ENCODE measurements at regions not wholly inside any gene's neighbourhood (a gene's known extent, or its start where the extent isn't known, plus 50 kb on each side); places are given as distances from the start of the nearest gene placed in this dataset.

DNA sequence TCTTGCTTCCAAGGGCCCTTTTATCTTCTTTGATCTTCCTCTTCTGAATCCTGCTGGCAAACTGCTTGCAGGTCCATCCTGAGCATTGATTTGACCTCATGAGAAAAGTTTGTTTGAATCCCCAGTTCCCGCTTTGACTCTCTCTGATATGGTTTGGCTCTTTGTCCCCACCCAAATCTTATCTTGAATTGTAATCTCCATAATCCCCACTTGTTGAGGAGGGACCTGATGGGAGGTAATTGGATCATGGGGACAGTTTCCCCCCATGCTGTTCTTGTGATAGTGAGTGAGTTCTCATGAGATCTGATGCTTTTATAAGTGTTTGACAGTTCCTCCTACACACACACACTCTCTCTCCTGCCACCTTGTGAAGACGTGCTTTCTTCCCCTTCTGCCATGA, 126.6 kb upstream of the ARHGAP20 start:
- H3K27me3 Mint-ChIP-seq (ENCODE audit: low read depth) = peaks cover 18% of the 10 kb centered on the region
- H3K27ac Mint-ChIP-seq = no peak overlapping the region

DNA sequence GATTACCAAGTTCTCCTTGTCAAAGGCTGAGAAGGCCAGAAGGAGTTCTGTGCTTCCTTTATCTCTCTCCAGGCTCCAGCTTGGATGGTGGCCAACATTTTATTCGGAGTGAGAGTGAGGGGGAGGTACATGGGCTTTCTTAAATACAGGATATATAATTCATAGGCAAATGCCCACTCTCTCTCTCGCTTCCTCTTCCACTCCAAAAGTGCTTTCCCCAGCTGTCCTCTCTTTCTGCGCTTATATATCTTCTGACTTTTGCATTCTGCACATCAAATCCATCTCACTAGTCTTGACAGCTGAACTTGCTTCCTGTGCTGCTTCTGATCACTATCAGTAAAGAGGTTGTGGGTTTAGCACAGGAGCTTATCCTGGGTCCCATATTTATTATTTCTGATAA, 125.4 kb upstream of the ARHGAP20 start:
- Mint-ChIP-seq H3K27me3 (ENCODE audit: low read depth) (peaks cover 23% of the 10 kb centered on the region), H3K4me3 (no peak overlapping the region), H3K36me3 (no peaks in the 10 kb centered on the region), H3K9me3 (peaks cover 15% of the 10 kb centered on the region), H3K4me1 (peaks cover 24% of the 10 kb centered on the region), H3K27ac (no peak overlapping the region)
- TF ChIP-seq, protein P1, sequence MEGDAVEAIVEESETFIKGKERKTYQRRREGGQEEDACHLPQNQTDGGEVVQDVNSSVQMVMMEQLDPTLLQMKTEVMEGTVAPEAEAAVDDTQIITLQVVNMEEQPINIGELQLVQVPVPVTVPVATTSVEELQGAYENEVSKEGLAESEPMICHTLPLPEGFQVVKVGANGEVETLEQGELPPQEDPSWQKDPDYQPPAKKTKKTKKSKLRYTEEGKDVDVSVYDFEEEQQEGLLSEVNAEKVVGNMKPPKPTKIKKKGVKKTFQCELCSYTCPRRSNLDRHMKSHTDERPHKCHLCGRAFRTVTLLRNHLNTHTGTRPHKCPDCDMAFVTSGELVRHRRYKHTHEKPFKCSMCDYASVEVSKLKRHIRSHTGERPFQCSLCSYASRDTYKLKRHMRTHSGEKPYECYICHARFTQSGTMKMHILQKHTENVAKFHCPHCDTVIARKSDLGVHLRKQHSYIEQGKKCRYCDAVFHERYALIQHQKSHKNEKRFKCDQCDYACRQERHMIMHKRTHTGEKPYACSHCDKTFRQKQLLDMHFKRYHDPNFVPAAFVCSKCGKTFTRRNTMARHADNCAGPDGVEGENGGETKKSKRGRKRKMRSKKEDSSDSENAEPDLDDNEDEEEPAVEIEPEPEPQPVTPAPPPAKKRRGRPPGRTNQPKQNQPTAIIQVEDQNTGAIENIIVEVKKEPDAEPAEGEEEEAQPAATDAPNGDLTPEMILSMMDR (IDR thresholded peaks at IDR 0.05; ENCODE audit: unreplicated experiment) = no peak
- peak; percentile 41 to 63 for DNase-seq (ENCODE audit: low spot score in 2 of 2, unreplicated experiment in 2 of 2)

More for the DNA sequence above, 126.6 kb upstream of the ARHGAP20 start:
- Mint-ChIP-seq H3K9me3 (peaks cover 19% of the 10 kb centered on the region), H3K4me3 (no peak overlapping the region), H3K36me3 (no peaks in the 10 kb centered on the region), H3K4me1 (peaks cover 15% of the 10 kb centered on the region)
- TF ChIP-seq, protein P1 (IDR thresholded peaks at IDR 0.05; ENCODE audit: unreplicated experiment) = no peak
- no peak for DNase-seq (ENCODE audit: low spot score in 2 of 2, unreplicated experiment in 2 of 2)

GRCh38 chr11:110835106-110835505, 122.9 kb upstream of the ARHGAP20 start:
- peaks cover 45% of the 10 kb centered on the region for H3K4me1 Mint-ChIP-seq
- H3K27ac Mint-ChIP-seq = no peak overlapping the region
- H3K36me3 Mint-ChIP-seq = no peaks in the 10 kb centered on the region
- no peak overlapping the region for H3K4me3 Mint-ChIP-seq
- TF ChIP-seq, protein P1 (IDR thresholded peaks at IDR 0.05; ENCODE audit: unreplicated experiment) = no peak
- no peak for DNase-seq (ENCODE audit: low spot score in 2 of 2, unreplicated experiment in 2 of 2)
- H3K27me3 Mint-ChIP-seq (ENCODE audit: low read depth) = peaks cover 20% of the 10 kb centered on the region
- H3K9me3 Mint-ChIP-seq = peaks cover 15% of the 10 kb centered on the region

DNA sequence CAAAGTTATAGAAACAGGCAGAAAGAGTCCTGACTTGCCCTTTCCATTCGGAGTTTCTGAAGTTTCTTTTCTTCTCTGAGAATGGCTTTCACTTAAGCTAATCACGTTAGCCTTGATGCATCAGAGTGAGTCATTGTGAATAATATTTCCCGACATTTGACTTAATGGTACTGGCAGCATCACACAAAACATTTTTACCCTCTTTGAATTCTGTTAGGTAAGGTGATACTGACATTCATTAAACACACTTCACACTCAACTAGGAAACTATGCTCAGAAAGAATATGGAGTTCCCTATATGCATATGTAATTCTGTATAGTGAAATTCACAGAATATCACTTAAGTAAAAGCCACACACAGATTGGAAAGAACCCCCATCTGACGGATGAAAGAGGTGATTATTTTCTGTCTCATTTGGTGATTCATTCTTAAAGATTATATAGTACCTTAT, 120.8 kb upstream of the ARHGAP20 start:
- TF ChIP-seq, protein P1 (IDR thresholded peaks at IDR 0.05; ENCODE audit: unreplicated experiment) = no peak
- Mint-ChIP-seq H3K4me3 (no peak overlapping the region), H3K27me3 (ENCODE audit: low read depth) (peaks cover 16% of the 10 kb centered on the region), H3K9me3 (peaks cover 11% of the 10 kb centered on the region), H3K4me1 (peaks cover 49% of the 10 kb centered on the region), H3K27ac (no peak overlapping the region), H3K36me3 (no peaks in the 10 kb centered on the region)
- DNase-seq (ENCODE audit: low spot score in 2 of 2, unreplicated experiment in 2 of 2) = no peak

DNA sequence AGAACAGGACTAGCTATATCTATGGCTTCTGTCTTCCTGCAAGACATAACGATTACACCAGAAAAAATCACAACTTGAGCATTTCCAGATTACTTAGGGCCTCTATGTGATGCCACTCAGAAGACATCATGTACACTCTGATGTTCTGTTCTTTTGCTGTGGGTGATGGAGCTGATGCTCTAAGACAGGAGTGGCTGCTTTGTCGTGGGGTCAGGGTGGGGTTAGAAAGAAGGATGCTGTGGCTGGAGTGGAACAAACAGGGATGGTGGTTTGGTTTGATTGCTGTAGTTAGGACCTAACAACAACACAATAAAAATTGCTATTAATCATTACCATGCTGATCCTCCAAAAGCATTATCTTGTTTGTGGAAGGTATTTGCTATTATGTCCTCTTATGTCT, 120.3 kb upstream of the ARHGAP20 start:
- no peaks in the 10 kb centered on the region for H3K36me3 Mint-ChIP-seq
- H3K9me3 Mint-ChIP-seq = peaks cover 11% of the 10 kb centered on the region
- peaks cover 16% of the 10 kb centered on the region for H3K27me3 Mint-ChIP-seq (ENCODE audit: low read depth)
- TF ChIP-seq, protein P1 (IDR thresholded peaks at IDR 0.05; ENCODE audit: unreplicated experiment) = no peak
- H3K4me3 Mint-ChIP-seq = no peak overlapping the region
- peaks cover 46% of the 10 kb centered on the region for H3K4me1 Mint-ChIP-seq
- no peak overlapping the region for H3K27ac Mint-ChIP-seq
- DNase-seq (ENCODE audit: low spot score in 2 of 2, unreplicated experiment in 2 of 2) = no peak

DNA sequence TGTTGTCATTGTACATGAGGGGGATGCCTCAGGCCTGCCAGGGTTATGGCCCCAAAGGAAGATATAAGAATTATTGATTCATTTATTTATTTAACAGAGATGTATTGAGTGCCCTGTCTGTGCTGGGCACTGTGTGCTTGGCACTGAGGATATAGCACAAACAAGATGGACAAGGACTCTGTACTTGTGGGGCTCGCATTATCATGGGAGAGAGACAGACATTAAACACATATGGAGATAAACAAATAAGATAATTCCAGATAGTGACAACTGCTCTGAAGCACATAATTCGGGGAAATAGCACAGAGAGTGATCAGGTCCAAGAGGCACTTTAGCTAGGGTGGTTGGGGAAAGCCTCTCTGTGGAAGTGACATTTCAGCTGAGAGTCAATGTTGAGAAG, 119.8 kb upstream of the ARHGAP20 start:
- Mint-ChIP-seq H3K9me3 (peaks cover 11% of the 10 kb centered on the region), H3K4me1 (peaks cover 41% of the 10 kb centered on the region), H3K27me3 (ENCODE audit: low read depth) (peaks cover 16% of the 10 kb centered on the region), H3K36me3 (no peaks in the 10 kb centered on the region), H3K4me3 (no peak overlapping the region), H3K27ac (no peak overlapping the region)
- TF ChIP-seq, protein P1 (IDR thresholded peaks at IDR 0.05; ENCODE audit: unreplicated experiment) = no peak
- DNase-seq (ENCODE audit: low spot score in 2 of 2, unreplicated experiment in 2 of 2) = no peak

Data from mesothelial cell of epicardium (in vitro differentiated cells).